HG03039 (cell line): ENCODE measurements at regions not wholly inside any gene's neighbourhood (a gene's known extent, or its start where the extent isn't known, plus 50 kb on each side); places are given as distances from the start of the nearest gene placed in this dataset.

Source experiments
- ATAC-seq: cut with Tn5 transposase; IDR thresholded peaks from one replicate; pipeline ENCODE4 v1.9.1; 2021; ENCODE audit warnings: mild to moderate bottlenecking, moderate library complexity; ENCODE audit not compliant: unreplicated experiment

GRCh38 chr7:131276190-131276589 is 51.5 kb upstream of the MKLN1 start:
- ATAC-seq = no peak

GRCh38 chr7:131276748-131277147 is 50.9 kb upstream of the MKLN1 start:
- ATAC-seq = no peak
